HG02610 (cell line): ENCODE measurements at regions not wholly inside any gene's neighbourhood (a gene's known extent, or its start where the extent isn't known, plus 50 kb on each side); places are given as distances from the start of the nearest gene placed in this dataset.

Experiments
- ATAC-seq: cut with Tn5 transposase; IDR thresholded peaks from one replicate; pipeline ENCODE4 v1.9.1; 2021; ENCODE audit warnings: mild to moderate bottlenecking, moderate library complexity; ENCODE audit not compliant: unreplicated experiment

- ATAC-seq: no peak
Measured at GRCh38 chr1:4307468-4307845, 347.0 kb upstream of the AJAP1 start.

- ATAC-seq: no peak
Measured at GRCh38 chr1:4307911-4308545, 346.4 kb upstream of the AJAP1 start.

GRCh38 chr1:4308806-4309205 lies 345.6 kb upstream of the AJAP1 start:
- ATAC-seq: no peak

- no peak for ATAC-seq
Measured at GRCh38 chr1:4309676-4310320, 344.6 kb upstream of the AJAP1 start.

- ATAC-seq: no peak
Measured at GRCh38 chr1:4310396-4310923, 343.9 kb upstream of the AJAP1 start.

GRCh38 chr1:4312024-4312423 lies 342.4 kb upstream of the AJAP1 start:
- no peak for ATAC-seq

- ATAC-seq: no peak
Measured at GRCh38 chr1:4315202-4315601, 339.2 kb upstream of the AJAP1 start.

GRCh38 chr1:4317207-4317606 lies 337.2 kb upstream of the AJAP1 start:
- no peak for ATAC-seq

- ATAC-seq: no peak
Measured at GRCh38 chr1:4318720-4319119, 335.7 kb upstream of the AJAP1 start.

GRCh38 chr1:4319496-4319895 lies 334.9 kb upstream of the AJAP1 start:
- no peak for ATAC-seq

- ATAC-seq: no peak
Measured at GRCh38 chr1:4322881-4323280, 331.5 kb upstream of the AJAP1 start.

- ATAC-seq: no peak
Measured at GRCh38 chr1:4323309-4323708, 331.1 kb upstream of the AJAP1 start.

- no peak for ATAC-seq
Measured at GRCh38 chr1:4324525-4324924, 329.9 kb upstream of the AJAP1 start.

GRCh38 chr1:4327142-4327541 lies 327.3 kb upstream of the AJAP1 start:
- no peak for ATAC-seq

- ATAC-seq: no peak
Measured at GRCh38 chr1:4328402-4329071, 325.9 kb upstream of the AJAP1 start.

GRCh38 chr1:4330805-4331766 lies 323.3 kb upstream of the AJAP1 start:
- ATAC-seq: no peak

GRCh38 chr1:4331767-4332163 lies 322.6 kb upstream of the AJAP1 start:
- ATAC-seq: no peak

GRCh38 chr1:4336507-4336906 lies 317.9 kb upstream of the AJAP1 start:
- ATAC-seq: no peak

- no peak for ATAC-seq
Measured at GRCh38 chr1:4341421-4341820, 313.0 kb upstream of the AJAP1 start.

GRCh38 chr1:4344065-4344732 lies 310.2 kb upstream of the AJAP1 start:
- ATAC-seq: no peak
